Astrocyte of the cerebellum (primary cell): ENCODE measurements at regions not wholly inside any gene's neighbourhood (a gene's known extent, or its start where the extent isn't known, plus 50 kb on each side); places are given as distances from the start of the nearest gene placed in this dataset.

Source experiments
- DNase-seq: peaks from one replicate; pipeline ENCODE4 v3.0.0-alpha.2; 2011; ENCODE audit warnings: low read depth
- H3K4me3 ChIP-seq: 2 replicates; pipeline ENCODE4 v1.5.1; 2011; ENCODE audit warnings: mild to moderate bottlenecking, low read depth, low read length, moderate library complexity
- CTCF ChIP-seq: IDR thresholded peaks from 2 replicates; pipeline ENCODE4 v1.5.1; 2012; ENCODE audit warnings: low read length, low read depth, moderate library complexity, mild to moderate bottlenecking; ENCODE audit errors: missing control alignments
- in situ Hi-C: cut with HindIII; loops from 2 replicates; pipeline ENCODE4 v1.10.0; 2017; ENCODE audit warnings: low sequenced_read_pairs

DNA sequence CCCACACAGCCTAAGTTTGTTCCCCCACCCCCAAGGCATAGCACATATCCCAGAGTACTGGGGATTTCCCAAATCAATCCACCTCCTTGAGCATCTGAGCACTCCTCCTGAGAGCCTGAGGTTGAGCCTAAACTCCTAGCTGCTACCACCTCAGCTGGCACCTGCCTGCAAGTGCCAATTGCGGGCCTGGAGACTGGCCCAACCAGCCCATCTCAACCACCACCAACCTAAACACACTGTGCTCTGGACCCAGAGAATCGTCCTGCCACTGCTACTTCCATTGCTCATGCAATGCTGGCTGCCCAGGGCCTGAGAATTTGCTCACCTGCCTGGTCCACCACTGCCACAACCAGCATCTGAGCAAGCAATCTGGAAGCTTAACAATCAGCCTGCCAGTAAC, 177.1 kb downstream of the FGF13 start:
- in situ Hi-C loops = no loop called here
- DNase-seq = no peak

GRCh38 chrX:138519296-138519695, 192.2 kb downstream of the FGF13 start:
- in situ Hi-C loops = no loop called here
- DNase-seq = peak; percentile 9
- no peak overlapping the region for H3K4me3 ChIP-seq
- TF ChIP-seq CTCF = no peak

More for the DNA sequence above, 177.1 kb downstream of the FGF13 start:
- TF ChIP-seq CTCF = no peak
- H3K4me3 ChIP-seq = no peak overlapping the region

DNA sequence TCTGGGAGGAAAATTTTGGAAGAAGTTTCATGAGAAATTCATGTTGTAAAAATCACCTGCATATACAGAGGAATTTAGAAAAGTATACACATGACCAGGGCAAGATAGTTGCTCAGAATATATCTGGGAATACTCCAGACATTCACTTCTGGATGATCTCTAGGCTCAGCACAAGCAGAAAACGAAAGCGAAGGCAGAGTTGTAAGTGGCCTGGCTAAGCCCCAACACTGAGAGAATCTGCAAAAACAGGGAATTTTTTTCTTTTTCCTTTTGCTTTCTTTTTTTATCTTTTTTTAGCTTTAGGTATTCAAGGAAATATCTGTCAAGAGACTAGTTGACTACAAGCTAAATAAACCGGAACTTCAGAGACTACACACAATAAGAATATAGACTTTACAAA, 207.2 kb downstream of the FGF13 start:
- no peak for TF ChIP-seq CTCF
- H3K4me3 ChIP-seq = no peak overlapping the region
- in situ Hi-C loops = no loop called here
- DNase-seq = no peak

DNA sequence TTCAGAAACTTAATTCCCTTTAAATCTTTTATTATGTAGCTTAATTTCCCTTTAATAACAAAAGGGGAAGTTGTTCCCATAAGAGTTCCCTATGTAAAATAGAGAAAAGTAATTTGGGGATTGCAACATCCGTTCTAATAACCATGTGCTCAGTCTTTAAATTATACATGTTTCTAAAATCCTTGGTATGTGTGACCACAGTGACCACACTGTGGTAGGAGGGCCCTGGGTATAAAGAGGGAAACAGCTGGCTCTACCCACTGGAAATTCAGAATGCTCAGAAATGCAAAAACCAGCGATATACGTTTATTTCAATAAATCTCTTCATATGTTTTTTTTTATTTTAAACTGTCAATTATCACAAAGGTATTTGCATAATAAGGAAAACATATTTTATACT, 219.1 kb downstream of the FGF13 start:
- TF ChIP-seq CTCF = no peak
- no peak overlapping the region for H3K4me3 ChIP-seq
- in situ Hi-C loops = no loop called here
- no peak for DNase-seq

DNA sequence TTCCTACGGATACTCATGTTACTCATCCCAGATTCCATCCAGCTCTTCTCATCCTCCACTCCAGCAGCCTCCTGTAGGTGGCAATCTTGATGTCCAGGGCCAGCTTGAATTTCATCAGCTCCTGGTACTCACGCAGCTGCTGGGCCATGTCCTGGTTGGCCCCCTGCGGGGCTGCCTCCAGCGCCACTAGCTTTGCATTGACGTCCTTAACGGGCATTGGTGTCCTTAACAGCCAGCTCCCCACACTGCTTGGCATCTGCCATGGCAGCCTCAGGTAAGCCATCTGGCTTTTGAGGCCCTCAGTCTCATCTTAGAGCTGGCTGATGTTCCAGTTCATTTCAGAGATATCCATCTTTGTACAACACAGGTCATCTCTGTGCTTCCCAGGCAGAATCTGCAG, 223.7 kb downstream of the FGF13 start:
- in situ Hi-C loops = loop anchor here (10.0 kb wide), 1 partner anchor 63 kb away; no protein-coding TSS in a partner anchor
- DNase-seq = no peak
- no peak for TF ChIP-seq CTCF

GRCh38 chrX:138485767-138486166, 225.8 kb downstream of the FGF13 start:
- in situ Hi-C loops = loop anchor here (10.0 kb wide), 1 partner anchor 61 kb away; no protein-coding TSS in a partner anchor
- no peak overlapping the region for H3K4me3 ChIP-seq
- DNase-seq = no peak
- TF ChIP-seq CTCF = no peak

More for the DNA sequence above, 223.7 kb downstream of the FGF13 start:
- no peak overlapping the region for H3K4me3 ChIP-seq

GRCh38 chrX:138485224-138485623, 226.3 kb downstream of the FGF13 start:
- DNase-seq = no peak
- in situ Hi-C loops = loop anchor here (10.0 kb wide), 1 partner anchor 60 kb away; no protein-coding TSS in a partner anchor
- TF ChIP-seq CTCF = no peak
- no peak overlapping the region for H3K4me3 ChIP-seq
